HG03520 (cell line): ENCODE measurements at regions not wholly inside any gene's neighbourhood (a gene's known extent, or its start where the extent isn't known, plus 50 kb on each side); places are given as distances from the start of the nearest gene placed in this dataset.

Source experiments
- ATAC-seq: cut with Tn5 transposase; IDR thresholded peaks from one replicate; pipeline ENCODE4 v1.9.1; 2021; ENCODE audit warnings: mild to moderate bottlenecking, moderate library complexity; ENCODE audit not compliant: unreplicated experiment

GRCh38 chr5:71982717-71983395 lies 124.4 kb upstream of the MAP1B start:
- no peak for ATAC-seq

GRCh38 chr5:71986101-71986500 lies 121.2 kb upstream of the MAP1B start:
- ATAC-seq: no peak

GRCh38 chr5:71988808-71989207 lies 118.5 kb upstream of the MAP1B start:
- ATAC-seq: no peak

GRCh38 chr5:71993600-71993999 lies 113.7 kb upstream of the MAP1B start:
- ATAC-seq: no peak

GRCh38 chr5:71996789-71997188 lies 110.5 kb upstream of the MAP1B start:
- ATAC-seq: no peak

GRCh38 chr5:71998746-71999145 lies 108.5 kb upstream of the MAP1B start:
- no peak for ATAC-seq

GRCh38 chr5:72000707-72001106 lies 106.6 kb upstream of the MAP1B start:
- ATAC-seq: no peak

- no peak for ATAC-seq
Measured at GRCh38 chr5:72005671-72006070, 101.6 kb upstream of the MAP1B start.

- no peak for ATAC-seq
Measured at GRCh38 chr5:72006361-72006760, 100.9 kb upstream of the MAP1B start.

GRCh38 chr5:72007336-72008111 lies 99.8 kb upstream of the MAP1B start:
- no peak for ATAC-seq

- no peak for ATAC-seq
Measured at GRCh38 chr5:72009280-72009679, 98.0 kb upstream of the MAP1B start.

- ATAC-seq: no peak
Measured at GRCh38 chr5:72010430-72010829, 96.8 kb upstream of the MAP1B start.

GRCh38 chr5:72012906-72013305 lies 94.4 kb upstream of the MAP1B start:
- no peak for ATAC-seq

GRCh38 chr5:72013766-72014624 lies 93.3 kb upstream of the MAP1B start:
- no peak for ATAC-seq

GRCh38 chr5:72015103-72015548 lies 92.1 kb upstream of the MAP1B start:
- ATAC-seq: no peak

GRCh38 chr5:72018143-72018803 lies 89.0 kb upstream of the MAP1B start:
- no peak for ATAC-seq

- no peak for ATAC-seq
Measured at GRCh38 chr5:72020161-72020983, 86.9 kb upstream of the MAP1B start.

- ATAC-seq: no peak
Measured at GRCh38 chr5:72021651-72022357, 85.5 kb upstream of the MAP1B start.

GRCh38 chr5:72028382-72028781 lies 78.9 kb upstream of the MAP1B start:
- ATAC-seq: no peak
